HepG2 (cell line): ENCODE measurements at regions not wholly inside any gene's neighbourhood (a gene's known extent, or its start where the extent isn't known, plus 50 kb on each side); places are given as distances from the start of the nearest gene placed in this dataset.

Source experiments
- CEBPB ChIP-seq: IDR thresholded peaks from 2 replicates; pipeline ENCODE4 v1.6.1; 2011; ENCODE audit warnings: low read depth, low read length, improper control_type of control experiment, borderline replicate concordance
- FOXC1 ChIP-seq: sonication (generic); formaldehyde crosslinking; IDR thresholded peaks from 2 replicates; pipeline ENCODE4 v1.8.0; 2022; ENCODE audit warnings: mild to moderate bottlenecking, missing genetic modification reagents, borderline replicate concordance
- JUND ChIP-seq: sonication (generic); formaldehyde crosslinking; IDR thresholded peaks from 2 replicates; pipeline ENCODE4 v1.8.0; 2022; ENCODE audit warnings: mild to moderate bottlenecking, missing genetic modification reagents
- MED1 ChIP-seq: sonication (generic); formaldehyde crosslinking; IDR thresholded peaks from 2 replicates; pipeline ENCODE4 v1.4.0; 2020; ENCODE audit warnings: missing genetic modification reagents
- POLR2A ChIP-seq, 2 experiments: IDR thresholded peaks; 2 replicates each; pipeline ENCODE4 v1.6.1; 2011; ENCODE audit warnings: low read depth in 2 of 2, low read length in 2 of 2, mild to moderate bottlenecking in 1 of 2, moderate library complexity in 1 of 2; ENCODE audit not compliant: insufficient read depth in 1 of 2
- REST ChIP-seq, 2 experiments: IDR thresholded peaks; 2 replicates each; pipeline ENCODE4 v1.6.1; 2011 to 2012; ENCODE audit warnings: low read length in 2 of 2, borderline replicate concordance in 1 of 2, low read depth in 1 of 2, mild to moderate bottlenecking in 1 of 2, moderate library complexity in 1 of 2
- SNRNP70 ChIP-seq: fragments of 200-400 bp; formaldehyde crosslinking; IDR thresholded peaks from 2 replicates; pipeline ENCODE4 v1.6.1; 2017; ENCODE audit warnings: mild to moderate bottlenecking, low read depth, low read length, moderate library complexity
- SUZ12 ChIP-seq: fragments of 150-350 bp; IDR thresholded peaks from 2 replicates; pipeline ENCODE4 v1.6.1; 2014; ENCODE audit warnings: low read depth, low read length
- ZBTB7A ChIP-seq: sonication (generic); formaldehyde crosslinking; IDR thresholded peaks from 2 replicates; pipeline ENCODE4 v1.8.0; 2022; ENCODE audit warnings: mild to moderate bottlenecking, missing genetic modification reagents
- ZNF530 ChIP-seq: sonication (generic); formaldehyde crosslinking; IDR thresholded peaks from 2 replicates; pipeline ENCODE4 v1.5.0; 2020; ENCODE audit warnings: low read depth, mild to moderate bottlenecking, missing genetic modification reagents
- TF ChIP-seq, protein P1 (sequence below): sonication (generic); formaldehyde crosslinking; IDR thresholded peaks from 2 replicates; pipeline ENCODE4 v1.5.0; 2020; ENCODE audit warnings: mild to moderate bottlenecking, missing genetic modification reagents, moderate library complexity
- TF ChIP-seq, protein P2 (sequence below): sonication (generic); formaldehyde crosslinking; IDR thresholded peaks from 2 replicates; pipeline ENCODE4 v1.4.0; 2020; ENCODE audit warnings: mild to moderate bottlenecking, missing genetic modification reagents

GRCh38 chr3:69483449-69483848 lies 97.6 kb upstream of the FRMD4B start:
- TF ChIP-seq ZNF530, result no peak
- TF ChIP-seq, protein P1, sequence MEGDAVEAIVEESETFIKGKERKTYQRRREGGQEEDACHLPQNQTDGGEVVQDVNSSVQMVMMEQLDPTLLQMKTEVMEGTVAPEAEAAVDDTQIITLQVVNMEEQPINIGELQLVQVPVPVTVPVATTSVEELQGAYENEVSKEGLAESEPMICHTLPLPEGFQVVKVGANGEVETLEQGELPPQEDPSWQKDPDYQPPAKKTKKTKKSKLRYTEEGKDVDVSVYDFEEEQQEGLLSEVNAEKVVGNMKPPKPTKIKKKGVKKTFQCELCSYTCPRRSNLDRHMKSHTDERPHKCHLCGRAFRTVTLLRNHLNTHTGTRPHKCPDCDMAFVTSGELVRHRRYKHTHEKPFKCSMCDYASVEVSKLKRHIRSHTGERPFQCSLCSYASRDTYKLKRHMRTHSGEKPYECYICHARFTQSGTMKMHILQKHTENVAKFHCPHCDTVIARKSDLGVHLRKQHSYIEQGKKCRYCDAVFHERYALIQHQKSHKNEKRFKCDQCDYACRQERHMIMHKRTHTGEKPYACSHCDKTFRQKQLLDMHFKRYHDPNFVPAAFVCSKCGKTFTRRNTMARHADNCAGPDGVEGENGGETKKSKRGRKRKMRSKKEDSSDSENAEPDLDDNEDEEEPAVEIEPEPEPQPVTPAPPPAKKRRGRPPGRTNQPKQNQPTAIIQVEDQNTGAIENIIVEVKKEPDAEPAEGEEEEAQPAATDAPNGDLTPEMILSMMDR (CRISPR knock-in tag), result no peak
- TF ChIP-seq CEBPB, result no peak
- TF ChIP-seq SNRNP70, result no peak
- TF ChIP-seq JUND (CRISPR knock-in tag), result no peak
- TF ChIP-seq, protein P2, sequence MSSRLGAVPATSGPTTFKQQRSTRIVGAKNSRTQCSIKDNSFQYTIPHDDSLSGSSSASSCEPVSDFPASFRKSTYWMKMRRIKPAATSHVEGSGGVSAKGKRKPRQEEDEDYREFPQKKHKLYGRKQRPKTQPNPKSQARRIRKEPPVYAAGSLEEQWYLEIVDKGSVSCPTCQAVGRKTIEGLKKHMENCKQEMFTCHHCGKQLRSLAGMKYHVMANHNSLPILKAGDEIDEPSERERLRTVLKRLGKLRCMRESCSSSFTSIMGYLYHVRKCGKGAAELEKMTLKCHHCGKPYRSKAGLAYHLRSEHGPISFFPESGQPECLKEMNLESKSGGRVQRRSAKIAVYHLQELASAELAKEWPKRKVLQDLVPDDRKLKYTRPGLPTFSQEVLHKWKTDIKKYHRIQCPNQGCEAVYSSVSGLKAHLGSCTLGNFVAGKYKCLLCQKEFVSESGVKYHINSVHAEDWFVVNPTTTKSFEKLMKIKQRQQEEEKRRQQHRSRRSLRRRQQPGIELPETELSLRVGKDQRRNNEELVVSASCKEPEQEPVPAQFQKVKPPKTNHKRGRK (CRISPR knock-in tag), result no peak
- no peak for TF ChIP-seq POLR2A (IDR thresholded peaks at IDR 0.05; ENCODE audit: insufficient read depth in 1 of 2, low read depth in 2 of 2, low read length in 2 of 2)
- no peak for TF ChIP-seq FOXC1 (CRISPR knock-in tag)
- TF ChIP-seq SUZ12, result no peak
- TF ChIP-seq MED1 (CRISPR knock-in tag), result no peak
- TF ChIP-seq REST (IDR thresholded peaks at IDR 0.05; ENCODE audit: borderline replicate concordance in 1 of 2, low read depth in 1 of 2, low read length in 2 of 2), result no peak
- no peak for TF ChIP-seq ZBTB7A (CRISPR knock-in tag)
